ENCODE measurements at regions not wholly inside any gene's neighbourhood (a gene's known extent, or its start where the extent isn't known, plus 50 kb on each side); places are given as distances from the start of the nearest gene placed in this dataset.

DNA sequence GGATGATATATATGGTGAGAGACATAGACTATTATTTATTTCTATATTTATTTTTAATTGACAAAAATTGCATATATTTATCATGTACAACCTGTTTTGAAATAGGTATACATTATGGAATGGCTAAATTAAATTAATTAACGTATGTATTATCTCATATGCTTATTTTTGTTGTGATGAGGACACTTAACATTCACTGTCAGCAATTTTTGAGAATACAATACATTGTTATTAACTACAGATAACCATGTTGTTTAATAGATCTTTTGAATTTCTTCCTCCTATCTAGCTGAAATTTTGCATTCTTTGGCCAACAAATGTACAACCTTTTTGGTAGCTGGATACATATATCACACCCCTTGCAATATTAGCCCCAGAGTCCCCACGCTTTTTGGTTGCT, 110.7 kb upstream of the CITED2 start:
- TF ChIP-seq, protein P1, sequence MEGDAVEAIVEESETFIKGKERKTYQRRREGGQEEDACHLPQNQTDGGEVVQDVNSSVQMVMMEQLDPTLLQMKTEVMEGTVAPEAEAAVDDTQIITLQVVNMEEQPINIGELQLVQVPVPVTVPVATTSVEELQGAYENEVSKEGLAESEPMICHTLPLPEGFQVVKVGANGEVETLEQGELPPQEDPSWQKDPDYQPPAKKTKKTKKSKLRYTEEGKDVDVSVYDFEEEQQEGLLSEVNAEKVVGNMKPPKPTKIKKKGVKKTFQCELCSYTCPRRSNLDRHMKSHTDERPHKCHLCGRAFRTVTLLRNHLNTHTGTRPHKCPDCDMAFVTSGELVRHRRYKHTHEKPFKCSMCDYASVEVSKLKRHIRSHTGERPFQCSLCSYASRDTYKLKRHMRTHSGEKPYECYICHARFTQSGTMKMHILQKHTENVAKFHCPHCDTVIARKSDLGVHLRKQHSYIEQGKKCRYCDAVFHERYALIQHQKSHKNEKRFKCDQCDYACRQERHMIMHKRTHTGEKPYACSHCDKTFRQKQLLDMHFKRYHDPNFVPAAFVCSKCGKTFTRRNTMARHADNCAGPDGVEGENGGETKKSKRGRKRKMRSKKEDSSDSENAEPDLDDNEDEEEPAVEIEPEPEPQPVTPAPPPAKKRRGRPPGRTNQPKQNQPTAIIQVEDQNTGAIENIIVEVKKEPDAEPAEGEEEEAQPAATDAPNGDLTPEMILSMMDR (IDR thresholded peaks at IDR 0.05) = no peak
- no peak for TF ChIP-seq POLR2A (IDR thresholded peaks at IDR 0.05)

Measured in heart left ventricle (tissue), 13 donors.